ENCODE measurements at regions not wholly inside any gene's neighbourhood (a gene's known extent, or its start where the extent isn't known, plus 50 kb on each side); places are given as distances from the start of the nearest gene placed in this dataset.
A peak's percentile ranks its signal among the peaks of the same experiment; 100 is the strongest.
"Not testable (repeated sequence)": the region's sequence is repeated elsewhere in the genome, so short reads cannot be mapped to it uniquely, and the experiment has no call there.

DNA sequence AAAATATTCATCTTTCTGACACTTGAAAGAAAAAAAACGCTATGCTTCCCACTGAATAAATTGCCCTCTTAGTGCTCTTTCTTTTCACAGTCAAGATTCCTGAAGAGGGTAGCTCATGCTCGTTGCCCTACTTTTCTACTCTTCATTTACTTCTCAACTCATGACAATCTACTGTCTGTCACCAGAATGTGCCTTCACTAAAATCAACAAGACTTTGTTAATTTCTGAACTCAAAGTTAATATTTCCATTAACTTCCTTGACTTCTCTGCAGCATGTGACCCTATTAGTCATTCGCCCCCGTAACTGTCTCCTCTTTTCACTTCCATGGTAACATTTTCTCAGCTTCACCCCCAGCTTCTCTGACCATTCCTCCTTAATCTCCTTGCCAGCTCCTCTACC is 98.9 kb upstream of the MAPRE2 start:
- FAIRE-seq = no peak
- DNase-seq (ENCODE audit: low spot score in 2 of 2) = no peak

GRCh38 chr18:34942975-34943374 is 98.2 kb upstream of the MAPRE2 start:
- DNase-seq (ENCODE audit: low spot score in 2 of 2) = no peak
- no peak for FAIRE-seq

DNA sequence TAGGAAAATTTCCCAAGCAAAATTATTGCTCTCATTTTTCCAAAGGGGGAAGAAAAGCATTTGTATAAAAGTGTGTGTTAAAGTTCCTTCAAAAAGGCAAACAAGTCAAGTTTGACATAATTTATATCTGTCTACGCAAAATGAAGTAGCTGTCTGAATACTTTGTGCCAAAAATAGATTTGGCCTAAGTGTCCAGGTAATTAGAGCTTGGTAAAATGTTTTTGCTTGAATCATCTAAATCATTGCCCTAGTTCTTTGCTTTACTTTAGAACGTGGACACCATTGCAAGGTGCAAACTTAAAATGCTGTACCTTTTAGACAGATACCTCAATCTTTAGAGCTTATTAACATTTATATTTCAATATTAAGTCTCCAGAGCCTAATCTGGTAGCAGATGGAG is 97.6 kb upstream of the MAPRE2 start:
- DNase-seq (ENCODE audit: low spot score in 2 of 2) (no peak), FAIRE-seq (no peak)

GRCh38 chr18:34947711-34948125 is 93.5 kb upstream of the MAPRE2 start:
- DNase-seq (ENCODE audit: low spot score in 2 of 2) (no peak), FAIRE-seq (no peak)

DNA sequence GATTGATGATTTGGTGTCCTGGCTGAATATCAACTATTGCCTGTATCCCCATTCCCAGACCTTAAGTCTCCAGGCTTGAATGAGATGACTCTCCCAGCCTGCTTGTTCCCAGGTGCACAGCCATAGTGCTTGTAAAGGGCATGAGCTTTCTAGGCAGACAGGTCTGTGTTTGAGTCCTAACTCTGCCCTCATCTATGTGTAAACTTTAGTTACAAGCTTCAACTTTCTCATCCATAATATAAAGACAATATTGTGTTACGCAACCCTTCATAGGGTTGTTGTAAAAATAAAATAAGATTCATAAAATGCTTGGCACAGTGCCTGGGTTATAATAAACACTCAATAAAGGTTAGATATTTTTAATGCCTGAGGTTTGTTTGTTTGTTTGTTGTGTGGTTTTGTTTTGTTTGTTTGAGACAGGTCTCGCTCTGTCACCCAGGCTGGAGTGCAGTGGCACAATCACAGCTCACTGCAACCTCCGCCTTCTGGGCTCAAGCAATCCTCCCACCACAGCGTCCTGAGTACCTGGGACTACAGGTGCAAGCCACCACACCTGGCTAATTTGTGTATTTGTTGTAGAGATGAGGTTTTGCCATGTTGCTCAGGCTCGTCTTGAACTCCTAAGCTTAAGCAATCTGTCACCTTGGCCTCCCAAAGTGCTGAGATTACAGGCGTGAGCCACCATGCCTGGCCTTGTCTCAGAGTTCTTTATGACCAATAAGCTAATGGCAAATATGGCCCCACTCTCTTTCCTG is 89.4 kb upstream of the MAPRE2 start:
- no peak for DNase-seq (ENCODE audit: low spot score in 2 of 2)
- FAIRE-seq = no peak

GRCh38 chr18:34953212-34953611 is 88.0 kb upstream of the MAPRE2 start:
- no peak for DNase-seq (ENCODE audit: low spot score in 2 of 2)
- FAIRE-seq = no peak

GRCh38 chr18:34955494-34955893 is 85.7 kb upstream of the MAPRE2 start:
- not testable (repeated sequence) for FAIRE-seq; DNase-seq (ENCODE audit: low spot score in 2 of 2)

DNA sequence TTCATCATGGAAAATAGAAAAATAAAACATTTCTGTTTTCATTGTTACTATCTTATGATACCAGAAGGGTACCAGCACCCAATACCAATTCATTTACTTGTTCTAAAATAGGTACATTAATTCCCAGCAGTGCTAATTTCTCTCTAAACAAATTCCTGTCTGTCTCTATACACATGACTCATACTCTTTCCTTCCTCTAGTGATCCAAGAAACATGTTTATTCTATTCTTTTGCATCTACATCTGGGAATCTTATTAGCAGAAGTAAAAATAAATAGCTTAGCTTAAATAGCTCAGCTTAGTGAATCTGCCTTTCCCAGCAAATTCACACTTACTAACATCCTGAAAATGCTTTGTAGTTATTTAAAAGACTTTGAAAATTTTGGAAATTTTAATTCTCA is 84.5 kb upstream of the MAPRE2 start:
- FAIRE-seq = no peak
- DNase-seq (ENCODE audit: low spot score in 2 of 2) = no peak

- no peak for DNase-seq (ENCODE audit: low spot score in 2 of 2)
- FAIRE-seq = no peak
Measured at GRCh38 chr18:34957119-34957863, 83.9 kb upstream of the MAPRE2 start.

DNA sequence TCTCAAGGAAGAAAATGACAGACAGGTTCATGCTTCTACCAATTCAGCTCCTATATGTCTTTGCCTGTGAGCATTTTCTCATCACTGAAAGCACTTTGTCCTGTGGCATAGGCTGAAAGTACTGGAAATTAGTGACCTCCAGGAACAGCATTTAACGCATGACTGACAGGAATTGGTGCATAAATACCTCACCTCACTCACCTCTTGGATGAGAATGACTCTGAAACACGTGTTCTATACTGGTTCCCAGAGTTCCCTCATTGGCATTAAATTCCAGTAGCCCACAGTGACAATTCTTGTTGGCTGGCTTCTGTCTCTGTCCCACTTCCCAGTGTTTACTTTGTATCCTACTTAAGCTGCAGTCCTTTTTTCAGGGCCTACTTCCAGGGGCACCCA is 83.4 kb upstream of the MAPRE2 start:
- DNase-seq (ENCODE audit: low spot score in 2 of 2) (no peak), FAIRE-seq (no peak)

DNA sequence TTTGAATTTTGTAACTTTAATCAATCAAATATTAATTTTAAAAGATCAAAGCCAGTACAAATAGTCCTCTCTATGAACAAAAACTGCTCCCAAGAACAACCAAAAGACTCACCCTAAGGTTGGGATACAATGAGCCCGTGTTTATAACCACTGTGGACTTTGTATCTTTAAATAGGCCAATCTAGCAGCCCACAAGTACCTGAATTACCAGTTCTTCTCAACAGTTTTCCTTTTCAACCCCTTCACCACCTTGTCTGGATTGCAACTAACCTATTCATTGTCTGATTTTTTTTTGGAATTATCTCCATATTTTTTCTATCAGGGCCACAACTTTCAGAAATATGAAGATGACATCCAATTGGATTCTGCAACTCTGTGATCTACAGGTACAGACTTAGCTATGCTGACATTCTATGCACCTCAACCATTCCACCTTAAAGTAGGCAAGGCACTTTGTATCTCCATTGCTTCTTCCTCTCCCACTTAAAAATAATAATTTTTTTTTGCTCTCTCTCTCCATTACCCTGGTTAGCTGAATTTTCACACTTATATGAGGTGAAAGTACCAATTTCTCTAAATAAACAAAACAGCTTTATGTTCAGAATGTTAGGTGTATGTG is 81.9 kb upstream of the MAPRE2 start:
- DNase-seq (ENCODE audit: low spot score in 2 of 2) (no peak), FAIRE-seq (no peak)

- no peak for FAIRE-seq
Measured at GRCh38 chr18:34959989-34960388, 81.2 kb upstream of the MAPRE2 start.

GRCh38 chr18:34965108-34965507 is 76.1 kb upstream of the MAPRE2 start:
- FAIRE-seq (no peak), DNase-seq (ENCODE audit: low spot score in 2 of 2) (no peak)

More at GRCh38 chr18:34959989-34960388, 81.2 kb upstream of the MAPRE2 start:
- no peak for DNase-seq (ENCODE audit: low spot score in 2 of 2)

DNA sequence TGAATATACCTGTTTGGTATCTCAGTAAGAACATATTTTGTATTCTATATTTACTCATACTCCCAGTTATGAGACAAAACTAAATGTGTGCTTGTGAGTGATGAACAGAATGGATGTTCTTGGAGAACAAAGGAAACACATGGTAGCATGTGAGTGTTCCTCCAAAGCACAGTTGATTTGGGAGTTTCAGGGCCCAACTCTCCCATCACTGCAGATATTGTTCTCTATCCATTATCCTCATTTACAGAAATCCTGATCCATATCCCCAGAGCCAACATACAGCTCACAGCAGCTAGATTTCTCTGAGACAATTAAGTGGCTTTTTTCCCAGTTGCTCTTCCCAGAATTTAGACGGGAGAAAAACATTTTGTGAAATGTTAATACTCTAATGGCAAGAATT is 75.6 kb upstream of the MAPRE2 start:
- FAIRE-seq = no peak
- no peak for DNase-seq (ENCODE audit: low spot score in 2 of 2)

DNA sequence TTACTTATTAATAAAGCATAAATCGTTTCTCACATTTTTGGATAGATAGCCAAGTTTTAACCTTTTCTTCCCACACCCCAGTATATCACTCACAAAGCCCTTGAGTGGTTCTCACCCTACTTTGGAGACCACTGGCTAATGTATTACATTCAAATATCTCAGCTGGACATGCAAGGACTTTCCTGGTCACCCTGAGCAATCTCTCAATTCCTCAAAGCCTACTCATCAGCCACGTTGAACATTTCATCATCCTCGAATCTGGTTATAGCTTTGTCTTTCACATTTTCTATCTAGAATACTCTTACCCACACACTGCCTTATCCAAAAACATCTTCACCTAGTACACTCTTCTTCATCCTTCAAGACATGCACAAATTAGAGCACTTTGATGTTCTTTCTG is 71.1 kb upstream of the MAPRE2 start:
- DNase-seq (ENCODE audit: low spot score in 2 of 2) = no peak
- FAIRE-seq = no peak

- FAIRE-seq = no peak
- no peak for DNase-seq (ENCODE audit: low spot score in 2 of 2)
Measured at GRCh38 chr18:34971313-34971712, 69.9 kb upstream of the MAPRE2 start.

GRCh38 chr18:34972765-34973414 is 68.3 kb upstream of the MAPRE2 start:
- FAIRE-seq = no peak

DNA sequence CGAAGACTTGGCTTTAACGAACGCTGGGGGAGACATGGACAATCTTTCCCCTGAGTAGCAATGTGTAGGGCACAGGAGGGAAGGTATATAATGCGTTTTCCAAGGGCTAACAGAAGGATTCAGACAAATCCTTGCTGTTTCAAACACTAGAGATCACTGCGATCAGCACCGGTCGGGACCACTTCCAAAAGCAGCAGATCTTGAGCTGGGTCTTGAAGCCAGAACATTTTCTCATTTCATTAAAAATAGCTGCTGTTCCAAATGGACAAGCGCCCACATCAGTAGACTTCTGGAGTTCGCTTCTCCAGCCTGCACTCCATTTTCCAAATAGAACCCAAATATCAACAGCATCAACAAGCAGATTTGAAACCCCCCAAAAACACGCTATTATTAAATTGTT is 65.1 kb upstream of the MAPRE2 start:
- FAIRE-seq = no peak

More at GRCh38 chr18:34972765-34973414, 68.3 kb upstream of the MAPRE2 start:
- no peak for DNase-seq (ENCODE audit: low spot score in 2 of 2)

DNA sequence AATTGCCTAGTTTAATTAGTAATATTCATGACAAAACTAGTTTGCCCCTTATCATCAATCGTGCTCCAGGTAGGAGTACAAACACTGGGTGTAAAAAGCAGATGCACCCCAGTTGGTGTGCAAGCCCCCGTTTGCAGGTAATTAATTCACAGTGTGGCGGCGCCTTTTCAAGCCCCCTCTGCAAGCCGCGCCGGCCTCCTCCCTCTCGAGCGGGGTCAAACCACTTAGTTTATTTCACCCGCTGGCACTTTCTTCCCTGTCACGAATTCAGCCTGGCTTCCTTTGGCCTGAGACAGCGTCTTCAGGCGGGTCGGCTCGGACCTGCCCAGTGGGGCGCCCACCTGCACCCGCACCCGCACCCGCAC is 64.7 kb upstream of the MAPRE2 start:
- no peak for FAIRE-seq
- DNase-seq (ENCODE audit: low spot score in 2 of 2) = no peak

More for the DNA sequence above, 65.1 kb upstream of the MAPRE2 start:
- DNase-seq (ENCODE audit: low spot score in 2 of 2) = no peak

DNA sequence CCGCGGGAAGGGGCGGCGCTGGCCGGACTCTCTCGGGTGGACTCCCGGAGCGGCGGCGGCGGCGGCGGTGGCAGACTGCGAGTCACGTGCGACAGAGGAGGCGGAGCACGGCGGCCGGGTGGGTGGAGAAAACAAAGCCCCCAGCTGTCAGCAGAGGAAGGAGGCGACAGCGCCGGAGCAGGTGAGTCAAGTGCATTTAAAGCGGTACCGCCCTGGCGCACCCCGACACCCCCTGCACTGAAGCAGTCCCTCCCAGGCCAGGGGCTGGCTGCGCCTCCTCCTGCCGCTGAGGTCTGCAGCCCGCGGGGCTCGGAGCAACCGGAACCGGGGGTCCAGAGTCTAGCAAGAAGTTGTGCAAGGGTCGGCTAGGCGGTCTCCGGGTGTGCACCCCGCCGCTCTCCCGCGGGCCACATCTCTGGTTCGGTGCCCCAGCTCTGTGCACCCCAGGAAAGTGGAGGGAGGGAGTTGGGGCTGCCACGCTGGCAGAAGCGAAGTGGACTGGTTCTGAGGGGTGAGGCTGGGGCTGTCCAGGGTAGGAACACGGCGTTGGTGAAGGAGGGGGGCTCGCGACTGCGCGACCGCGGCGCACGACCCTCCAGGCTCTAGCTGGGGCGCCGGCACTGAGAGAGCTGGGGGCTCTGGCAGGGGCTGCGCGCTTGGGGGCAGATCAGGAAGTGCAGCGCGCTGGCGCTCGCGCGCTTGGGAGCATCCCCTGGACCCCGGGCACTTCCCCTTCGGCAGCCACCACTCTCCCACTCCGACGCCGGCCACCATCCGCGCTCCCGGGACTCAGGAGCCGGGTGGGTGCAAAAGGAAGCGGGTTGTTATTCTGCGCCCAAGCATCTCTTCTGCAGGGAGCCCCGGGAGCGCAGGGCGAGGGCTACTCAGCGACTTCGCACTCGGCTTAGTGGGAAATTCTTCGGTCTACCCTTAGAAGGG is 64.0 kb upstream of the MAPRE2 start:
- peak; percentile 72 to 81 for DNase-seq (ENCODE audit: low spot score in 2 of 2)
- no peak for FAIRE-seq
